Sigmoid colon (tissue), 3 donors: ENCODE measurements at regions not wholly inside any gene's neighbourhood (a gene's known extent, or its start where the extent isn't known, plus 50 kb on each side); places are given as distances from the start of the nearest gene placed in this dataset.

Source experiments
- CTCF ChIP-seq, 4 experiments: fragments of 450-650 bp in 3 of 4; fragments of 200-600 bp in 1 of 4; IDR thresholded peaks; one replicate each; pipeline ENCODE4 v1.5.1; 2016 to 2019; ENCODE audit warnings: antibody characterized with exemption in 4 of 4, mild to moderate bottlenecking in 3 of 4, moderate library complexity in 2 of 4
- POLR2A ChIP-seq, 2 donors: fragments of 450-650 bp; IDR thresholded peaks; one replicate each; pipeline ENCODE4 v1.6.1; 2016; ENCODE audit warnings: antibody characterized with exemption in 2 of 2, mild to moderate bottlenecking in 2 of 2, moderate library complexity in 2 of 2

GRCh38 chr5:68747521-68747920 lies 346.3 kb upstream of the SLC30A5 start:
- TF ChIP-seq POLR2A (IDR thresholded peaks at IDR 0.05) = no peak
- no peak for TF ChIP-seq CTCF (IDR thresholded peaks at IDR 0.05)
